GM19099 (cell line): ENCODE measurements at regions not wholly inside any gene's neighbourhood (a gene's known extent, or its start where the extent isn't known, plus 50 kb on each side); places are given as distances from the start of the nearest gene placed in this dataset.

Source experiments
- POLR2A ChIP-seq: IDR thresholded peaks from 3 replicates; pipeline ENCODE4 v1.6.1; 2011; ENCODE audit warnings: low read depth; ENCODE audit not compliant: insufficient read length; ENCODE audit errors: extremely low read depth

GRCh38 chr11:127506647-127507046 is 506.1 kb upstream of the KIRREL3 start:
- TF ChIP-seq POLR2A: no peak

- no peak for TF ChIP-seq POLR2A
Observed at GRCh38 chr11:127506126-127506525, 505.6 kb upstream of the KIRREL3 start.

- TF ChIP-seq POLR2A: no peak
Observed at GRCh38 chr11:127496165-127496564, 495.6 kb upstream of the KIRREL3 start.

- TF ChIP-seq POLR2A: no peak
Observed at GRCh38 chr11:127493330-127494022, 492.9 kb upstream of the KIRREL3 start.

- no peak for TF ChIP-seq POLR2A
Observed at GRCh38 chr11:127492029-127492428, 491.5 kb upstream of the KIRREL3 start.

GRCh38 chr11:127491589-127491988 is 491.0 kb upstream of the KIRREL3 start:
- no peak for TF ChIP-seq POLR2A

GRCh38 chr11:127490896-127491295 is 490.3 kb upstream of the KIRREL3 start:
- TF ChIP-seq POLR2A: no peak

GRCh38 chr11:127485541-127485940 is 485.0 kb upstream of the KIRREL3 start:
- TF ChIP-seq POLR2A: no peak

- no peak for TF ChIP-seq POLR2A
Observed at GRCh38 chr11:127481391-127481790, 480.8 kb upstream of the KIRREL3 start.

- TF ChIP-seq POLR2A: no peak
Observed at GRCh38 chr11:127478826-127479225, 478.3 kb upstream of the KIRREL3 start.

- no peak for TF ChIP-seq POLR2A
Observed at GRCh38 chr11:127474766-127475165, 474.2 kb upstream of the KIRREL3 start.

GRCh38 chr11:127472505-127472904 is 471.9 kb upstream of the KIRREL3 start:
- no peak for TF ChIP-seq POLR2A

- no peak for TF ChIP-seq POLR2A
Observed at GRCh38 chr11:127471662-127472061, 471.1 kb upstream of the KIRREL3 start.

GRCh38 chr11:127470306-127470884 is 469.8 kb upstream of the KIRREL3 start:
- no peak for TF ChIP-seq POLR2A

GRCh38 chr11:127464325-127464724 is 463.8 kb upstream of the KIRREL3 start:
- no peak for TF ChIP-seq POLR2A

- TF ChIP-seq POLR2A: no peak
Observed at GRCh38 chr11:127462065-127462344, 461.4 kb upstream of the KIRREL3 start.
